ENCODE measurements at regions not wholly inside any gene's neighbourhood (a gene's known extent, or its start where the extent isn't known, plus 50 kb on each side); places are given as distances from the start of the nearest gene placed in this dataset.

- Histone ChIP-seq H3F3A (replicated peaks; ENCODE audit: low read depth) (no peaks in the 10 kb centered on the region), H3K4me3 (no peak overlapping the region), H3K79me2 (replicated peaks; ENCODE audit: insufficient read depth) (no peaks in the 10 kb centered on the region), H2AFZ (no peak overlapping the region), H3K9me2 (ENCODE audit: insufficient read depth) (no peaks in the 10 kb centered on the region), H3K36me3 (ENCODE audit: insufficient read depth) (no peaks in the 10 kb centered on the region), H3K4me1 (ENCODE audit: insufficient read depth) (no peaks in the 10 kb centered on the region), H3K27me3 (ENCODE audit: insufficient read depth) (no peaks in the 10 kb centered on the region), H3K4me2 (no peak overlapping the region), H3K27ac (ENCODE audit: low read depth) (no peak overlapping the region), H4K20me1 (replicated peaks; ENCODE audit: insufficient read depth) (no peaks in the 10 kb centered on the region)
- Mint-ChIP-seq H3K27me3 (ENCODE audit: insufficient read depth, low read depth, poor library complexity) (peaks cover 1% of the 10 kb centered on the region), H3K27ac (no peak overlapping the region), H3K4me3 (no peak overlapping the region), H3K36me3 (ENCODE audit: low read depth) (peaks cover 24% of the 10 kb centered on the region), H3K9me3 (peaks cover 42% of the 10 kb centered on the region), H3K4me1 (no peaks in the 10 kb centered on the region; the same call in 2 of the 3 replicates)
- TF ChIP-seq ZNF114 (CRISPR knock-in tag; IDR thresholded peaks at IDR 0.05) (no peak), ZNF331 (CRISPR knock-in tag; IDR thresholded peaks at IDR 0.05; ENCODE audit: low read depth) (no peak), STAT1 (IDR thresholded peaks at IDR 0.05; ENCODE audit: unreplicated experiment) (no peak), EZH2 (IDR thresholded peaks at IDR 0.05; ENCODE audit: low read depth, unreplicated experiment) (no peak), ETS1 (IDR thresholded peaks at IDR 0.05) (no peak), CREB1 (CRISPR knock-in tag; IDR thresholded peaks at IDR 0.05; ENCODE audit: low read depth) (no peak), POLR2AphosphoS5 (IDR thresholded peaks at IDR 0.05; ENCODE audit: low read depth) (no peak), NANOG (IDR thresholded peaks at IDR 0.05; ENCODE audit: borderline replicate concordance) (no peak), CTCF (conservative IDR thresholded peaks at IDR 0.05; ENCODE audit: low read depth in 2 of 2) (no peak), EZH2phosphoT487 (IDR thresholded peaks at IDR 0.05; ENCODE audit: unreplicated experiment) (no peak), JUNB (IDR thresholded peaks at IDR 0.05; ENCODE audit: unreplicated experiment) (no peak)
- TF ChIP-seq, protein P1, sequence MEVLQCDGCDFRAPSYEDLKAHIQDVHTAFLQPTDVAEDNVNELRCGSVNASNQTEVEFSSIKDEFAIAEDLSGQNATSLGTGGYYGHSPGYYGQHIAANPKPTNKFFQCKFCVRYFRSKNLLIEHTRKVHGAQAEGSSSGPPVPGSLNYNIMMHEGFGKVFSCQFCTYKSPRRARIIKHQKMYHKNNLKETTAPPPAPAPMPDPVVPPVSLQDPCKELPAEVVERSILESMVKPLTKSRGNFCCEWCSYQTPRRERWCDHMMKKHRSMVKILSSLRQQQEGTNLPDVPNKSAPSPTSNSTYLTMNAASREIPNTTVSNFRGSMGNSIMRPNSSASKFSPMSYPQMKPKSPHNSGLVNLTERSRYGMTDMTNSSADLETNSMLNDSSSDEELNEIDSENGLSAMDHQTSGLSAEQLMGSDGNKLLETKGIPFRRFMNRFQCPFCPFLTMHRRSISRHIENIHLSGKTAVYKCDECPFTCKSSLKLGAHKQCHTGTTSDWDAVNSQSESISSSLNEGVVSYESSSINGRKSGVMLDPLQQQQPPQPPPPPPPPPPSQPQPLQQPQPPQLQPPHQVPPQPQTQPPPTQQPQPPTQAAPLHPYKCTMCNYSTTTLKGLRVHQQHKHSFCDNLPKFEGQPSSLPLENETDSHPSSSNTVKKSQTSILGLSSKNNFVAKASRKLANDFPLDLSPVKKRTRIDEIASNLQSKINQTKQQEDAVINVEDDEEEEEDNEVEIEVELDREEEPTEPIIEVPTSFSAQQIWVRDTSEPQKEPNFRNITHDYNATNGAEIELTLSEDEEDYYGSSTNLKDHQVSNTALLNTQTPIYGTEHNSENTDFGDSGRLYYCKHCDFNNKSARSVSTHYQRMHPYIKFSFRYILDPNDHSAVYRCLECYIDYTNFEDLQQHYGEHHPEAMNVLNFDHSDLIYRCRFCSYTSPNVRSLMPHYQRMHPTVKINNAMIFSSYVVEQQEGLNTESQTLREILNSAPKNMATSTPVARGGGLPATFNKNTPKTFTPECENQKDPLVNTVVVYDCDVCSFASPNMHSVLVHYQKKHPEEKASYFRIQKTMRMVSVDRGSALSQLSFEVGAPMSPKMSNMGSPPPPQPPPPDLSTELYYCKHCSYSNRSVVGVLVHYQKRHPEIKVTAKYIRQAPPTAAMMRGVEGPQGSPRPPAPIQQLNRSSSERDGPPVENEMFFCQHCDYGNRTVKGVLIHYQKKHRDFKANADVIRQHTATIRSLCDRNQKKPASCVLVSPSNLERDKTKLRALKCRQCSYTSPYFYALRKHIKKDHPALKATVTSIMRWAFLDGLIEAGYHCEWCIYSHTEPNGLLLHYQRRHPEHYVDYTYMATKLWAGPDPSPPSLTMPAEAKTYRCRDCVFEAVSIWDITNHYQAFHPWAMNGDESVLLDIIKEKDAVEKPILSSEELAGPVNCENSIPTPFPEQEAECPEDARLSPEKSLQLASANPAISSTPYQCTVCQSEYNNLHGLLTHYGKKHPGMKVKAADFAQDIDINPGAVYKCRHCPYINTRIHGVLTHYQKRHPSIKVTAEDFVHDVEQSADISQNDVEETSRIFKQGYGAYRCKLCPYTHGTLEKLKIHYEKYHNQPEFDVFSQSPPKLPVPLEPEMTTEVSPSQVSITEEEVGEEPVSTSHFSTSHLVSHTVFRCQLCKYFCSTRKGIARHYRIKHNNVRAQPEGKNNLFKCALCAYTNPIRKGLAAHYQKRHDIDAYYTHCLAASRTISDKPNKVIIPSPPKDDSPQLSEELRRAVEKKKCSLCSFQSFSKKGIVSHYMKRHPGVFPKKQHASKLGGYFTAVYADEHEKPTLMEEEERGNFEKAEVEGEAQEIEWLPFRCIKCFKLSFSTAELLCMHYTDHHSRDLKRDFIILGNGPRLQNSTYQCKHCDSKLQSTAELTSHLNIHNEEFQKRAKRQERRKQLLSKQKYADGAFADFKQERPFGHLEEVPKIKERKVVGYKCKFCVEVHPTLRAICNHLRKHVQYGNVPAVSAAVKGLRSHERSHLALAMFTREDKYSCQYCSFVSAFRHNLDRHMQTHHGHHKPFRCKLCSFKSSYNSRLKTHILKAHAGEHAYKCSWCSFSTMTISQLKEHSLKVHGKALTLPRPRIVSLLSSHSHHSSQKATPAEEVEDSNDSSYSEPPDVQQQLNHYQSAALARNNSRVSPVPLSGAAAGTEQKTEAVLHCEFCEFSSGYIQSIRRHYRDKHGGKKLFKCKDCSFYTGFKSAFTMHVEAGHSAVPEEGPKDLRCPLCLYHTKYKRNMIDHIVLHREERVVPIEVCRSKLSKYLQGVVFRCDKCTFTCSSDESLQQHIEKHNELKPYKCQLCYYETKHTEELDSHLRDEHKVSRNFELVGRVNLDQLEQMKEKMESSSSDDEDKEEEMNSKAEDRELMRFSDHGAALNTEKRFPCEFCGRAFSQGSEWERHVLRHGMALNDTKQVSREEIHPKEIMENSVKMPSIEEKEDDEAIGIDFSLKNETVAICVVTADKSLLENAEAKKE (CRISPR knock-in tag; IDR thresholded peaks at IDR 0.05) = no peak
- TF ChIP-seq, protein P2, sequence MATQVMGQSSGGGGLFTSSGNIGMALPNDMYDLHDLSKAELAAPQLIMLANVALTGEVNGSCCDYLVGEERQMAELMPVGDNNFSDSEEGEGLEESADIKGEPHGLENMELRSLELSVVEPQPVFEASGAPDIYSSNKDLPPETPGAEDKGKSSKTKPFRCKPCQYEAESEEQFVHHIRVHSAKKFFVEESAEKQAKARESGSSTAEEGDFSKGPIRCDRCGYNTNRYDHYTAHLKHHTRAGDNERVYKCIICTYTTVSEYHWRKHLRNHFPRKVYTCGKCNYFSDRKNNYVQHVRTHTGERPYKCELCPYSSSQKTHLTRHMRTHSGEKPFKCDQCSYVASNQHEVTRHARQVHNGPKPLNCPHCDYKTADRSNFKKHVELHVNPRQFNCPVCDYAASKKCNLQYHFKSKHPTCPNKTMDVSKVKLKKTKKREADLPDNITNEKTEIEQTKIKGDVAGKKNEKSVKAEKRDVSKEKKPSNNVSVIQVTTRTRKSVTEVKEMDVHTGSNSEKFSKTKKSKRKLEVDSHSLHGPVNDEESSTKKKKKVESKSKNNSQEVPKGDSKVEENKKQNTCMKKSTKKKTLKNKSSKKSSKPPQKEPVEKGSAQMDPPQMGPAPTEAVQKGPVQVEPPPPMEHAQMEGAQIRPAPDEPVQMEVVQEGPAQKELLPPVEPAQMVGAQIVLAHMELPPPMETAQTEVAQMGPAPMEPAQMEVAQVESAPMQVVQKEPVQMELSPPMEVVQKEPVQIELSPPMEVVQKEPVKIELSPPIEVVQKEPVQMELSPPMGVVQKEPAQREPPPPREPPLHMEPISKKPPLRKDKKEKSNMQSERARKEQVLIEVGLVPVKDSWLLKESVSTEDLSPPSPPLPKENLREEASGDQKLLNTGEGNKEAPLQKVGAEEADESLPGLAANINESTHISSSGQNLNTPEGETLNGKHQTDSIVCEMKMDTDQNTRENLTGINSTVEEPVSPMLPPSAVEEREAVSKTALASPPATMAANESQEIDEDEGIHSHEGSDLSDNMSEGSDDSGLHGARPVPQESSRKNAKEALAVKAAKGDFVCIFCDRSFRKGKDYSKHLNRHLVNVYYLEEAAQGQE (IDR thresholded peaks at IDR 0.05; ENCODE audit: unreplicated experiment) = no peak
- ATAC-seq (no peak), DNase-seq (ENCODE audit: low spot score) (no peak)
Observed at GRCh38 chr1:65650682-65651081, 142.0 kb upstream of the PDE4B start.
